HEK293T (cell line): ENCODE measurements at regions not wholly inside any gene's neighbourhood (a gene's known extent, or its start where the extent isn't known, plus 50 kb on each side); places are given as distances from the start of the nearest gene placed in this dataset.

ENCODE experiments used
- BHLHE40 ChIP-seq: fragments of 450-650 bp; IDR thresholded peaks from 2 replicates; pipeline ENCODE4 v1.6.1; 2016; ENCODE audit warnings: mild to moderate bottlenecking, moderate library complexity, borderline replicate concordance
- CTBP1 ChIP-seq: fragments of 450-650 bp; IDR thresholded peaks from 2 replicates; pipeline ENCODE4 v1.6.1; 2016; ENCODE audit warnings: borderline replicate concordance
- ELF4 ChIP-seq: fragments of 450-650 bp; IDR thresholded peaks from 2 replicates; pipeline ENCODE4 v1.6.1; 2017; ENCODE audit warnings: antibody characterized with exemption
- FOXA1 ChIP-seq: fragments of 450-650 bp; IDR thresholded peaks from 2 replicates; pipeline ENCODE4 v1.6.1; 2016; ENCODE audit warnings: mild to moderate bottlenecking
- FOXK2 ChIP-seq: fragments of 450-650 bp; IDR thresholded peaks from 2 replicates; pipeline ENCODE4 v1.6.1; 2016; ENCODE audit warnings: mild to moderate bottlenecking
- HDGF ChIP-seq: fragments of 450-650 bp; IDR thresholded peaks from 2 replicates; pipeline ENCODE4 v1.6.1; 2017; ENCODE audit warnings: antibody characterized with exemption, borderline replicate concordance
- SP1 ChIP-seq: fragments of 450-650 bp; IDR thresholded peaks from 2 replicates; pipeline ENCODE4 v1.6.1; 2017
- SUZ12 ChIP-seq: fragments of 450-650 bp; IDR thresholded peaks from 2 replicates; pipeline ENCODE4 v1.6.1; 2016; ENCODE audit warnings: mild to moderate bottlenecking
- TARDBP ChIP-seq: fragments of 450-650 bp; IDR thresholded peaks from 2 replicates; pipeline ENCODE4 v1.6.1; 2016
- ZNF384 ChIP-seq: fragments of 450-650 bp; IDR thresholded peaks from 2 replicates; pipeline ENCODE4 v1.6.1; 2016
- TF ChIP-seq, protein P1 (sequence below): fragments of 450-650 bp; IDR thresholded peaks from 2 replicates; pipeline ENCODE4 v1.6.1; 2016

DNA sequence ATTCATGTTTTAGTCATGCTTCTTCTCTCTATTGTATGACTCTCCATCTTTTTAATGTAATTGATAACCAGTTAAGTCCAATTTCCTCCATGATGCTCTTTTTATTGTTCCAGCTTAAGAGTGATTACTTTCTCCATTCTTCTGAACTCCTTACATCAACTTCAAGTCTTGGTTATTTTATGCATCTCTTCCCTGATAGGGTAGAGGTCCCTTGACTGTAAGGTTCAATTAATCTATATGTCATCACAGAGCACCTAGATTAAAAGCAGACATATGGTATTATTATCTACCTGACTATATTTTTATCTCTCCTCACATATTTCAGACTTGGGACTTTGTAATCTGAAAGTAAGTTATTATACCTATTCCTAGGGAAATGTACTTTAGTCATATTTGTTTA lies 853.1 kb downstream of the REEP3 start:
- TF ChIP-seq FOXA1 (no peak), ELF4 (no peak), FOXK2 (no peak), BHLHE40 (no peak), SUZ12 (no peak), HDGF (no peak), ZNF384 (no peak), CTBP1 (no peak), TARDBP (no peak), SP1 (no peak)
- TF ChIP-seq, protein P1, sequence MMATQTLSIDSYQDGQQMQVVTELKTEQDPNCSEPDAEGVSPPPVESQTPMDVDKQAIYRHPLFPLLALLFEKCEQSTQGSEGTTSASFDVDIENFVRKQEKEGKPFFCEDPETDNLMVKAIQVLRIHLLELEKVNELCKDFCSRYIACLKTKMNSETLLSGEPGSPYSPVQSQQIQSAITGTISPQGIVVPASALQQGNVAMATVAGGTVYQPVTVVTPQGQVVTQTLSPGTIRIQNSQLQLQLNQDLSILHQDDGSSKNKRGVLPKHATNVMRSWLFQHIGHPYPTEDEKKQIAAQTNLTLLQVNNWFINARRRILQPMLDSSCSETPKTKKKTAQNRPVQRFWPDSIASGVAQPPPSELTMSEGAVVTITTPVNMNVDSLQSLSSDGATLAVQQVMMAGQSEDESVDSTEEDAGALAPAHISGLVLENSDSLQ = no peak
